ENCODE measurements at regions not wholly inside any gene's neighbourhood (a gene's known extent, or its start where the extent isn't known, plus 50 kb on each side); places are given as distances from the start of the nearest gene placed in this dataset.

GRCh38 chr17:33369149-33369548 is 76.1 kb upstream of the ASIC2 start:
- TF ChIP-seq NFIC (IDR thresholded peaks at IDR 0.05) (no peak), EGR1 (IDR thresholded peaks at IDR 0.05) (no peak), REST (IDR thresholded peaks at IDR 0.05; ENCODE audit: low read depth) (no peak)

Measured in Ishikawa (cell line).